T-helper 1 cell treated with Interleukin-12 subunit alpha and Interleukin-12 subunit beta and Interleukin-4 antibody, amounts not matched to agents 30 μg/mL and 1 μg/mL, for 36 hours (primary cell): ENCODE measurements at regions not wholly inside any gene's neighbourhood (a gene's known extent, or its start where the extent isn't known, plus 50 kb on each side); places are given as distances from the start of the nearest gene placed in this dataset.
"Not testable (repeated sequence)": the region's sequence is repeated elsewhere in the genome, so short reads cannot be mapped to it uniquely, and the experiment has no call there.

Source experiments
- H3K27ac Mint-ChIP-seq: one replicate; pipeline ENCODE4 v1.8.0; 2021; ENCODE audit warnings: mild to moderate bottlenecking, mixed read lengths
- H3K27me3 Mint-ChIP-seq: one replicate; pipeline ENCODE4 v1.8.0; 2021; ENCODE audit warnings: low read depth, mixed read lengths
- H3K36me3 Mint-ChIP-seq: one replicate; pipeline ENCODE4 v1.8.0; 2021; ENCODE audit warnings: low read depth, mixed read lengths
- H3K4me1 Mint-ChIP-seq: one replicate; pipeline ENCODE4 v1.8.0; 2021; ENCODE audit warnings: low read depth, mixed read lengths
- H3K4me3 Mint-ChIP-seq: one replicate; pipeline ENCODE4 v1.8.0; 2021; ENCODE audit warnings: mild to moderate bottlenecking, moderate library complexity, mixed read lengths
- H3K9me3 Mint-ChIP-seq: one replicate; pipeline ENCODE4 v1.8.0; 2021; ENCODE audit warnings: mixed read lengths

DNA sequence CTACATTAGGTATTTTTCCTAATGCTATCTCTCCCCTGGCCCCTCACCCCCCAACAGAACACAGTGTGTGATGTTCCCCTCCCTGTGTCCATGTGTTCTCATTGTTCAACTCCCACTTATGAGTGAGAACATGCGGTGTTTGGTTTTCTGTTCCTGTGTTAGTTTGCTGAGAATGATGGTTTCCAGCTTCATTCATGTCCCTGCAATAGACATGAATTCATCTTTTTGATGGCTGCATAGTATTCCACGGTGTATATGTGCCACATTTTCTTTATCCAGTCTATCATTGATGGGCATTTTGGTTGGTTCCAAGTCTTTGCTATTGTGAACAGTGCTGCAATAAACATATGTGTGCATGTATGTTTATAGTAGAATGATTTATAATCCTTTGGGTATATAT lies 473.3 kb downstream of the TFEC start:
- H3K9me3 Mint-ChIP-seq, H3K36me3 Mint-ChIP-seq, H3K27me3 Mint-ChIP-seq, H3K27ac Mint-ChIP-seq, H3K4me3 Mint-ChIP-seq, H3K4me1 Mint-ChIP-seq: not testable (repeated sequence)

DNA sequence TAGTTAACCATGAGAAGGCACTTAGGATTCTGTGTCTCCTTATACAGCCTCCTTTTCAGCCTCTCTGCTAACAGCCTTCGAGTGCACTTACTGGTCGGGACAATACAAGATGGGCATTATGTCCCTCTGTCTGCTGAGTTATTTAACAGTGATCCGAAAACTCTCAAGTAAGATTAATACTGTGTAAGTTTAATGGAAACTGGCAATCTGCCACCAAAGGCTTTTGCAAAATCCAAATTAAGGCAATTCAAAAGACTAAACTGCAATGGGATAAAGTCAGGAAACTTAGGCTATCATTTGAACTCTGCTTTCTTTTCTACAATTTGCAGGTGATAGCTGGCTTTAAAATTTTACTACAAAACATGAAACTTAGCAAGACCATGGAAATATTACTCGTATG lies 477.8 kb downstream of the TFEC start:
- Mint-ChIP-seq H3K27ac (no peak overlapping the region), H3K4me3 (no peak overlapping the region), H3K36me3 (no peaks in the 10 kb centered on the region), H3K4me1 (no peaks in the 10 kb centered on the region), H3K9me3 (no peaks in the 10 kb centered on the region), H3K27me3 (no peaks in the 10 kb centered on the region)

DNA sequence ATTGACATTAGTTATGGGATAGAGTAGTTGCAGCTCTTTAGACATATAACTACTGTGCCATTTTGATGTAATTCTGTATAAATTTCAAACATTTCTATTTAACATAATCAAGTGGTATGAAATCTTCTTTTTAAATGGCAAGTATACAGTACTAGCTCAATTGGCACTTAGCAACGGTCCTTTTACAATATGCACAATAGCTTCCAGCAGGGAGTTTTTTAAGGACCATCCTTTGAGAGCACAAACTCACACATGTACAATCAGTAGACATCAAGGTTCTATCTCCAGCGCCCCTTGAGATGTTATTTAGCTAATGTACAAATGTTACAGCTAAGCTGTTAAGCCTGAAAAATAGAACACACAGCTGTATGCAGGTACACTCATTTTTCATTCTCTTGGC lies 480.7 kb downstream of the TFEC start:
- Mint-ChIP-seq H3K27ac (no peak overlapping the region), H3K9me3 (no peaks in the 10 kb centered on the region), H3K4me3 (no peak overlapping the region)

DNA sequence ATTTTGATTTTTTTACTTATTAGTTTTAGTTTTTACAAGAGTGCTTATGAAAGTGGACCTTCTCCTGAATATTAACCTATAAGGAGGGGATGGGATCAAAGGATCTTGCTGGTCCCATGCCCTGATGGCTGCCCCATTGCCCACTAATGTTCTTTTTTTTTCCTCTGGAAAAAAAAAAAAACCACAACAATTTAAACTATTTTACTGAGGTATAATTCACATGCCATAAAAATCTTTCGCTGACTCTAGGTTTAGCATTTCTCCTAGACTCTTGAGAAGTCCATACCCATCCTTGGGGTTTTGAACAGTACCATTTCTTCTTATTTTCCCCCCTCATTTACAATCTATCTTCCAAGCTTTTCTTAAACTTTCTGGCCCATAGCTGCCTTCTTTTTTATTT lies 481.8 kb downstream of the TFEC start:
- Mint-ChIP-seq H3K27me3 (no peaks in the 10 kb centered on the region), H3K36me3 (no peaks in the 10 kb centered on the region)

More for the DNA sequence above, 480.7 kb downstream of the TFEC start:
- H3K36me3 Mint-ChIP-seq: no peaks in the 10 kb centered on the region
- H3K27me3 Mint-ChIP-seq: no peaks in the 10 kb centered on the region
- H3K4me1 Mint-ChIP-seq: no peaks in the 10 kb centered on the region

DNA sequence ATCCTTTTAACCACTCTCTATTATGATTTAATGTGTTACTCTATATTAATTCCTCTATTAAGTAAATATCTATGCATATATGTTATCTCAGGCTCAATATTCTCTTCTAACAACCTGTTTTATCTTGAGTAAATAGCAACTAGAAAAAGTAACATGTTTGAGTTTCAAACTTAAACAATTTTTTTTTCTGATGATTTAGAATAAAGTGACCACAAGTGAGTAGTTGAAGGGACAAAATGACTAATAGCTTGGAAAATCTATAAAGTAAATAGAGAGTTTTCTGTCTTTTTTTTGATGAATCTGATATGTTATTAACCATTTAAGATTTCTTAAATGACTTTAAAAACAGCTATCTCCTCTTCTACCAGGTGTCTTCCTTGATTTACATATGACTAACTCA lies 483.8 kb downstream of the TFEC start:
- Mint-ChIP-seq H3K27ac (no peak overlapping the region), H3K9me3 (no peaks in the 10 kb centered on the region), H3K4me1 (no peaks in the 10 kb centered on the region), H3K27me3 (no peaks in the 10 kb centered on the region), H3K36me3 (no peaks in the 10 kb centered on the region), H3K4me3 (no peak overlapping the region)

More for the DNA sequence above, 481.8 kb downstream of the TFEC start:
- no peak overlapping the region for H3K4me3 Mint-ChIP-seq
- no peaks in the 10 kb centered on the region for H3K9me3 Mint-ChIP-seq
- H3K4me1 Mint-ChIP-seq: no peaks in the 10 kb centered on the region
- no peak overlapping the region for H3K27ac Mint-ChIP-seq

DNA sequence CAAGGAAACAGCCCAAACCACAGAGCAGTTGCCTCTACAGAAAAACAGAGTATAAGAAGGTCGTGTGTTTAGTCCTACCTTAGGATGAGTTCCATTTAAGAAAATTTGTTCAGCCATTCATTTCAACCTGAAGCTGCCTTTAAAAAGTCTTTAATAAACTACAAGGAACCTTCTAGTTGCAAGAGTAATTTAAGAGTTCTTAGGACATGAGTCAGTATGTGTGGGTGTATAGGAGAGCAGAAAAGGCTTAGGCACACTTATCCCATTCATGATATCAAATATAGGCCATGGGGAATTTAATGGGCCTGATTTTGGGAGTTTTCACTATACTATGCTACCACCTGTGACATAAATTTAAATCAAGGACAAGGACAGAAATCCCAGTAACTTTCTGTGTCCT lies 496.8 kb downstream of the TFEC start:
- Mint-ChIP-seq H3K27ac (no peak overlapping the region), H3K36me3 (no peaks in the 10 kb centered on the region), H3K9me3 (no peaks in the 10 kb centered on the region), H3K4me1 (no peaks in the 10 kb centered on the region), H3K27me3 (no peaks in the 10 kb centered on the region), H3K4me3 (no peak overlapping the region)

DNA sequence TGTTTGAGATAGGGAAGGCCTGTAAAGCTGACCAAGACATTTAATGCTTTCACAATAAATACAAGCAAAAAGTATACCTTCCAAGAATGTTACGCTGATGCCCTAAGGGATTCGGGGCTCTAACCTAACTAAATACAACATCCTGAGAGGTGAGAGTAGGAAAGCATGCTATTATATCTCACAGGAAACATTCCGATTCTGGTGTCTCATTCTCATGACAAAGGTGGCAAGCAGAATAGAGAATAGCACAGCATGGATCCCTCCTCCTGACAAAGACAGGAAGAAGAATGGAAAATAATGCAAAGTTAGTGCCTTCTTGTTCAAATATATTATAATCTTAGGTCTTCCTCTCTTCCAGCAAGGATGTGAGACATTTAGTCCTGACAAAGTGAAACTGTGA lies 504.3 kb downstream of the TFEC start:
- Mint-ChIP-seq H3K27ac (no peak overlapping the region), H3K4me1 (no peaks in the 10 kb centered on the region)

DNA sequence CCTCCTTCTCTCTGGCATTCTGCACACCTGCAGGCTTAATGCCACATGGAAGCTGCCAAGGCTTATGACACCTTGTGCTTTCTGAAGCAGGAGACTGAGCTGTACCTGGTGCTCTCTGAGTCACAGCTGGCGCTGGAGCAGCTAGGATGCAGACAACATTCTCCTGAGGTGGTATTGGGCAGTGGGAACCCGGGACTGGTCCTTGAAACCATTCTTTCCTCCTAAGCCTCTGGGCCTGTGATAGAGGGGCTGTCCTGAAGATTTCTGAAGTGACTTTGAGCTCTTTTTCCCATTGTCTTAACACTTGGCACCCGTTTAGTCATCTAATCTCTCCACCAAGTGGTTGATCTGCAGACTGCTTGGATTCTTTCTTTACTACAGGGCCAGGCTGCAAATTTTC lies 508.4 kb downstream of the TFEC start:
- no peaks in the 10 kb centered on the region for H3K36me3 Mint-ChIP-seq
- no peaks in the 10 kb centered on the region for H3K4me1 Mint-ChIP-seq
- H3K4me3 Mint-ChIP-seq: no peak overlapping the region
- no peak overlapping the region for H3K27ac Mint-ChIP-seq
- peaks cover 5% of the 10 kb centered on the region for H3K9me3 Mint-ChIP-seq
- no peaks in the 10 kb centered on the region for H3K27me3 Mint-ChIP-seq

More for the DNA sequence above, 504.3 kb downstream of the TFEC start:
- H3K27me3 Mint-ChIP-seq: no peaks in the 10 kb centered on the region
- H3K36me3 Mint-ChIP-seq: no peaks in the 10 kb centered on the region
- peaks cover 5% of the 10 kb centered on the region for H3K9me3 Mint-ChIP-seq
- H3K4me3 Mint-ChIP-seq: no peak overlapping the region

DNA sequence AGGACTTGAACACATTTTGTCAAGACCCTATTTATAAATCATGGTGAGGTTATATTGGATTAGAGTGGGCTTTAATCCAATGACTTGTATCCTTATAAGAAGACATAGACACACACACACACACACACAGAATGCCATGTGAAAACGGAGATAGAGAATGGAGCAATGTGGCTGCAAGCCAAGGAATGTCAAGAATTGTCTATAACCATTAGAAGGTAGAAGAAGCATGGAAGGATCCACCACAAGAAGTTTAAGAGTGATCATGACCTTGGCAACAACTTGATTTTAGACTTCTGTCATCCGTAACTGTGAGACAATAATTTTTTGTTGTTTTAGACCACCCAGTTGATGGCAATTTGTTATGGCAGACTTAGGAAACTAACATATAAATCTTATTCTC lies 514.2 kb downstream of the TFEC start:
- no peaks in the 10 kb centered on the region for H3K9me3 Mint-ChIP-seq
- no peaks in the 10 kb centered on the region for H3K27me3 Mint-ChIP-seq
- no peaks in the 10 kb centered on the region for H3K4me1 Mint-ChIP-seq
- no peak overlapping the region for H3K4me3 Mint-ChIP-seq
- no peak overlapping the region for H3K27ac Mint-ChIP-seq
- no peaks in the 10 kb centered on the region for H3K36me3 Mint-ChIP-seq

DNA sequence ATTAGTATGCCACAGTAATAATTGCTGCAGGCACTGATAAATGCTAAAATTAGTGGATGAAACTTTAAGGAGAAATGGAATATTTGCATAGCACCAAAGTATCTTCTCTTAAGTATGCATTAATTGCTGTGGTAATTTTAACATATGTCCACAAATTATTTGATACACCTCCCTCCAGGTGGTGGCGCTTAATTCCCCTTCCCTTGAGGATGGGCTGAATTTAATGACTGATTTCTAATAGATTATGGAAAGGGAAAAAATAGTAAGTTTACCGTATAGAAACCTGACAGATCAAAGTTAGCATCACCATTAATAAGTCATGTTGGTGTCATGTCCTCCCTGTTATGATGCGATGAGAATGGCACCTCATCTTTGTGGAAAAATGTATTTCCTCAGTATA lies 519.2 kb downstream of the TFEC start:
- Mint-ChIP-seq H3K4me1 (no peaks in the 10 kb centered on the region), H3K9me3 (no peaks in the 10 kb centered on the region), H3K27me3 (no peaks in the 10 kb centered on the region), H3K4me3 (no peak overlapping the region), H3K36me3 (no peaks in the 10 kb centered on the region), H3K27ac (no peak overlapping the region)

DNA sequence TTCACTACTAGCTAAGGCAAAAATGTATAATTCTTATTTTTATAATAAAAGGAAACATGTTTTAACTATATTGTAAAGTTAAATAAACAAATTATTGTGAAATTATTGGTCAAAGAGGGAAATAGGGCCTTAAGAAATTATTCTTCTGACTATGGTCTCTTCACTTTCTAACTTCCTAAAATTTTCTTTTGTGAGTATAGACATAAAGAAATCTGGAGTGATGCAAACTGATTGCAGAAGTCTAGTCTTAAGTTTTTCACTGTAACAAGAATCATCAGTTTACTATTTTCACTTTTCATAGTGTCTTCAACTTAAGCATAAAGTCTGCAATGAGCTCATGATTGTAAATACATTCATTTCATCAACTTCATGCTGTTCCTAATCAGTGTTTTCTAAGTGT lies 525.4 kb downstream of the TFEC start:
- H3K4me1 Mint-ChIP-seq: no peaks in the 10 kb centered on the region
- no peaks in the 10 kb centered on the region for H3K27me3 Mint-ChIP-seq
- H3K9me3 Mint-ChIP-seq: no peaks in the 10 kb centered on the region
- no peaks in the 10 kb centered on the region for H3K36me3 Mint-ChIP-seq
- H3K27ac Mint-ChIP-seq: no peak overlapping the region
- H3K4me3 Mint-ChIP-seq: no peak overlapping the region

DNA sequence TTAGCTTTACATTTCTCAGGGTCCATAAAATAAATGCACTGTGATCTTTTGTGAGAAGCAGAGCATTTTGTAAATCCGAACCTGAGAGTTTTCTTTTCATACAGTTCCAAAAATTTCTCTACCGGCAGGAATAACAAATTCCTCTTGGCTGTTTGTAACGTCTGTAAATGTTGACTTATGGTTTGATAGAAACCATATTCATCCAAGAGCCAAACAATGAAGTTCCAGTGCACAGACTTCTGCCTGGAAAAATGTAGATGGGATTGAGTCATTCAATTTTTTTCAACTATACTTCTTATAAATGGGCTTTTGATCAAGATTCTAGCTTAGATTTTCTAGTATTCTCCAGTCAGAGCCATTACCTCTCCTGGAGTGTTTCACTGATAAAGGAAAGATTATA lies 530.6 kb downstream of the TFEC start:
- Mint-ChIP-seq H3K27me3 (no peaks in the 10 kb centered on the region), H3K9me3 (no peaks in the 10 kb centered on the region), H3K27ac (no peak overlapping the region), H3K36me3 (no peaks in the 10 kb centered on the region), H3K4me3 (no peak overlapping the region), H3K4me1 (no peaks in the 10 kb centered on the region)

DNA sequence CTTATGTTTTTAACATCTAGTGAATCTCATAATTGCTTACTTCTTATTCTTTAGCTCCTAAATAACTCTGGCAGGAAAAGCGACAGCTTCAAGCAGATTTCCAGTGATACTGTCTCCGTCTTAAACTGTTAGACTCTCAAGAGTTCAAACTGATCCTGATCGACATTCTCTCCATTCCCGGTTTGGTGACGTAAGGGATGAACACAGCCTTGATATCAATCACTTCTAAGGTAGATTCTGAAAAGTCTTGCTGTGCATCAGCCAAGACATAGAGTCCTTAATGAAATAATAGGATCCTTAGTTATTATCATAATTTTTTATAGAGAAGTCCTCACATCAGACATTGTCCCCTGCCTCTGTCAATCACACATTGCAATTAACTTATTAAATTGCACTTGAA lies 534.6 kb downstream of the TFEC start:
- Mint-ChIP-seq H3K4me1 (no peaks in the 10 kb centered on the region), H3K36me3 (no peaks in the 10 kb centered on the region), H3K4me3 (no peak overlapping the region), H3K27me3 (no peaks in the 10 kb centered on the region), H3K27ac (no peak overlapping the region), H3K9me3 (no peaks in the 10 kb centered on the region)

DNA sequence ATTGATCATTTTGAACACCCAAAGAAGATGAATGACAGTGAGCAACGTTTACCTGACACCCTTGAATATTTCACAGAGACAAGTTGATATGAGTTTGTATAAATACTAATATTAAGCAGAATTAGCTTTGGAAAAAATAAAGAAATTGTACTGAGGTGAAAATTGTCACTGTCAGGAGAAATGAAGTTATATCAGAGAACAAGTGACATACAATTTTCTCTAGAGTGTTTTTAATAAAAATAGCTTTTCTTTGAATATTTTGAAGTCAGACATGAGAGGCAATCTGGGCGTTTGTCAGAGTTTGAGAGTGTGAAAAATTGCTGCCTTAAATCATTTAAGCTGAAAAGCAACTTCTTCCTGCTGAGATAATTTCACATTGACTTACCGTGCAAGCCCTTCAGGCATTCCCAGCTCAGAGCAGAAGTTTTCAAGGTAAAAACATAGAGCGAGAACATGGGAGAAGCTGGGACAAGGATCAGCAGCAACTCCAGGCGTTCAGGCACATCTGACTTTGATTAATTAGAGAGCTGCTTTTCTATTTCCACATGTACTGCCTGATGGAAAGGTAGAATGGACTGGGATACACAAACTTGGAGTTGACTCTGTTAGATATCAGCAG lies 535.9 kb downstream of the TFEC start:
- H3K9me3 Mint-ChIP-seq: no peaks in the 10 kb centered on the region
- H3K4me1 Mint-ChIP-seq: no peaks in the 10 kb centered on the region
- H3K27ac Mint-ChIP-seq: no peak overlapping the region
- no peaks in the 10 kb centered on the region for H3K27me3 Mint-ChIP-seq
- H3K4me3 Mint-ChIP-seq: no peak overlapping the region
- H3K36me3 Mint-ChIP-seq: no peaks in the 10 kb centered on the region

DNA sequence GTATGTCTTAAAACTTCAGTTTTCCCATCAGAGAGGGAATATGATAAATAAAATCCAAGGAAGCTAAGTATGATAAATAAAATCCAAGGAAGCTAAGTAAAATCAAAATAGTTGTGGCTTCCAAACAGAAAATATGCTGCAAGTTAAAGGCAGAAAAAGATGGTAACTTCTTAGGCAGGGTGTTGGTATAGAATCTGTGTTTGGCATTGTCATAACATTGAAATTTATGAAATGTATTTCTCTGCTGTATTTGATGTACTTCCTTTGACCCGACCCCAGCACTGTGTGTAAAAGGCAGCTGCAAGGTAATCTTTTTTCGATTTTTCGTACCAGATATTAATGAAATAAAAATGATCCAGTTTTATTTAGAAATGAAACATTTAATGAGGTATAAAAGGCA lies 537.2 kb downstream of the TFEC start:
- no peaks in the 10 kb centered on the region for H3K4me1 Mint-ChIP-seq
- no peaks in the 10 kb centered on the region for H3K9me3 Mint-ChIP-seq
- H3K27ac Mint-ChIP-seq: no peak overlapping the region
- no peak overlapping the region for H3K4me3 Mint-ChIP-seq
- H3K27me3 Mint-ChIP-seq: no peaks in the 10 kb centered on the region
- no peaks in the 10 kb centered on the region for H3K36me3 Mint-ChIP-seq

DNA sequence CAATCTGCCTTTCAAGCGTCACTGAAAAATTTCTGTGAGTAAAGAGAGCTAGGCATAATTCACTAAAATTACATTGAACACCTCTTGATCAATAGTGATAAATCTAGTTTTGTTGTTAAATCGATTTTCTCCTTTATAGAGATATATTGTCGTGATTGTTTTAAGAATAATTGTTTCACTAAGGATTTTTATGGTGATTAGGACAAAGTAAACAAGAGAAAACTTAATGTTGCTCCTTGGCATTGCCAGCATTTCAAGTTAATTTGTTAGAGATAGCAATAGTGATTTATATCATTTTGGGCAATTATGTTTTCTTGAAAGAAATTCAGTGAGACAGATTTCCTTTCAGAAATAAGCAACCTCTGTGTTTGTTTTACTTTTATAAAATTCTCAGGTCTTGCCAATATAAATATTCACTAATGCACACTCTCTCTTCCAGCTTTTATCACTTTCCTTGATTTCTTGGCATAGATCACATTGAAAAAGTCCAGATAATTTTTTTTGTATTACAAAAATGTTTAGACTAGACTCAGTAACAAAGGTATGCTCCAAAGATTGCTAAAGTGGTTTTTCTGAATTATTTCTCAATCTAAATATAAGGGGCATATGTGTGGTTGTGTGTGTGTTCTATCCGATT lies 538.7 kb downstream of the TFEC start:
- Mint-ChIP-seq H3K27me3 (no peaks in the 10 kb centered on the region), H3K27ac (no peak overlapping the region), H3K4me1 (no peaks in the 10 kb centered on the region), H3K36me3 (no peaks in the 10 kb centered on the region), H3K4me3 (no peak overlapping the region), H3K9me3 (no peaks in the 10 kb centered on the region)
